ENCODE measurements at regions not wholly inside any gene's neighbourhood (a gene's known extent, or its start where the extent isn't known, plus 50 kb on each side); places are given as distances from the start of the nearest gene placed in this dataset.

DNA sequence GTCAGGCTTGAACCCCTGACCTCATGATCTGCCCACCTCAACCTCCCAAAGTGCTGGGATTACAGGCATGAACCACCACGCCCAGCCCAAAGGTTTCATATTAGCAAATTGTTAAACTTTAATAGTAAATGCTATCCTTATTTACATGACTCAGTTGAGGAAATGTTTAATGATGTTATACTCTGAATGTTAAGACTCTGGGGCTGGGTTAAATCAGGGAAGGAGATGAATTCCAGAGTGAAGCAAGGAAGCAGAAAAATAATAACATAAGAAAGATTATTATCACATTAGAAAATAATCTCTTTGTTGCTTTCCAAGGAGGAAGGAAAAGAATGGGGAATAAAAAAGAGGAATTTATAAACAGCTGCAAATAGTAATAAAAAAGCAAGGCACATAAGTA, 105.3 kb downstream of the PTGS2 start:
- Histone ChIP-seq H3K79me2 (ENCODE audit: insufficient read depth, low read length) (no peaks in the 10 kb centered on the region), H3K9ac (ENCODE audit: low read length) (no peak overlapping the region), H3K36me3 (ENCODE audit: control insufficient read depth in 1 of 2, insufficient read depth in 2 of 2, low read length in 2 of 2) (no peaks in the 10 kb centered on the region), H3K9me3 (ENCODE audit: control insufficient read depth in 1 of 2, insufficient read depth in 1 of 2, low read depth in 1 of 2, low read length in 2 of 2) (no peaks in the 10 kb centered on the region), H3K4me1 (ENCODE audit: control insufficient read depth in 1 of 2, insufficient read depth in 2 of 2, low read length in 2 of 2) (no peaks in the 10 kb centered on the region), H4K20me1 (ENCODE audit: insufficient read depth) (no peaks in the 10 kb centered on the region), H2AFZ (ENCODE audit: low read depth, low read length, poor library complexity, severe bottlenecking) (no peak overlapping the region), H3K4me3 (replicated peaks in 1 of 2; ENCODE audit: low read depth in 1 of 2, low read length in 2 of 2) (no peak overlapping the region), H3K27ac (ENCODE audit: low read depth, low read length) (no peak overlapping the region), H3K4me2 (ENCODE audit: low read length) (no peak overlapping the region), H3K27me3 (ENCODE audit: insufficient read depth, low read length) (no peaks in the 10 kb centered on the region), H3K9me2 (ENCODE audit: insufficient read depth) (no peaks in the 10 kb centered on the region)
- TF ChIP-seq ELF1 (IDR thresholded peaks at IDR 0.05; ENCODE audit: borderline replicate concordance, low read depth) (no peak), SRF (IDR thresholded peaks at IDR 0.05; ENCODE audit: low read depth) (no peak), CBX3 (IDR thresholded peaks at IDR 0.05; ENCODE audit: low read depth) (no peak), JUND (IDR thresholded peaks at IDR 0.05) (no peak), FOSL1 (IDR thresholded peaks at IDR 0.05; ENCODE audit: low read depth) (no peak)
- ChIA-PET POLR2A (no interaction called here), RAD21 (ENCODE audit: low non-redundant PET in 1 of 2, low total read pairs in 2 of 2, uncharacterized antibody in 2 of 2, unreplicated experiment in 2 of 2) (no interaction called here), CTCF (no interaction called here)
- DNase-seq (ENCODE audit: low read depth, low spot score) = no peak
- intact Hi-C loops (cut with micrococcal nuclease) = no loop called here
- BruUV-seq (replicated peaks) = no TSS peak
- no peak for ATAC-seq

DNA sequence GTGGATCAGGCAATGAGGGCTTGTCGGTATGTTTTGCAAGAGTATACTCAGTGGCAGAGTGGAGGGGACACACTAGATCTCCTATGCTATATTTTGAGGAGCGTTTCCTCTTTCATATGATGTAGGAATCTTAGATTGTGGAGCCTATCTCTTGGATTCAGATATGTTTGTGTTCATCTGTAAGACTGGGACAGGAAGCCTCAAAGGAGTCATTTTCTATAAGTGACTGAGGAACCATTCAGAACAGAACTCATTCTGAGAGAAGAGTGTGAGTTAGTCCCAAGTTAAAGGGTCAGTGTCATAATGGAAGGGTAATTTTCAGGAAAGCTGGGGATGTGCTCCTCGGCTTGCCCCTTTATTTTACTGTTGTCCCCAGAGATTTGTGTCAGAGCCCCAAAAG, 107.7 kb downstream of the PTGS2 start:
- POLR2A ChIA-PET = no interaction called here
- ATAC-seq = no peak
- H3K9me3 ChIP-seq (ENCODE audit: control insufficient read depth in 1 of 2, insufficient read depth in 1 of 2, low read depth in 1 of 2, low read length in 2 of 2) = no peaks in the 10 kb centered on the region
- intact Hi-C loops (cut with micrococcal nuclease) = no loop called here
- CTCF ChIA-PET = no interaction called here
- H3K79me2 ChIP-seq (ENCODE audit: insufficient read depth, low read length) = no peaks in the 10 kb centered on the region
- H3K27me3 ChIP-seq (ENCODE audit: insufficient read depth, low read length) = no peaks in the 10 kb centered on the region
- no peaks in the 10 kb centered on the region for H3K9me2 ChIP-seq (ENCODE audit: insufficient read depth)
- no peak overlapping the region for H2AFZ ChIP-seq (ENCODE audit: low read depth, low read length, poor library complexity, severe bottlenecking)
- no peak for TF ChIP-seq CEBPB (IDR thresholded peaks at IDR 0.05; ENCODE audit: low read depth)
- no peak overlapping the region for H3K4me2 ChIP-seq (ENCODE audit: low read length)
- no peak overlapping the region for H3K9ac ChIP-seq (ENCODE audit: low read length)
- no peaks in the 10 kb centered on the region for H3K4me1 ChIP-seq (ENCODE audit: control insufficient read depth in 1 of 2, insufficient read depth in 2 of 2, low read length in 2 of 2)
- no TSS peak for BruUV-seq (replicated peaks)
- H3K4me3 ChIP-seq (replicated peaks in 1 of 2; ENCODE audit: low read depth in 1 of 2, low read length in 2 of 2) = no peak overlapping the region
- RAD21 ChIA-PET (ENCODE audit: low non-redundant PET in 1 of 2, low total read pairs in 2 of 2, uncharacterized antibody in 2 of 2, unreplicated experiment in 2 of 2) = no interaction called here
- DNase-seq (ENCODE audit: low read depth, low spot score) = no peak
- no peak overlapping the region for H3K27ac ChIP-seq (ENCODE audit: low read depth, low read length)
- no peaks in the 10 kb centered on the region for H4K20me1 ChIP-seq (ENCODE audit: insufficient read depth)
- H3K36me3 ChIP-seq (ENCODE audit: control insufficient read depth in 1 of 2, insufficient read depth in 2 of 2, low read length in 2 of 2) = no peaks in the 10 kb centered on the region

DNA sequence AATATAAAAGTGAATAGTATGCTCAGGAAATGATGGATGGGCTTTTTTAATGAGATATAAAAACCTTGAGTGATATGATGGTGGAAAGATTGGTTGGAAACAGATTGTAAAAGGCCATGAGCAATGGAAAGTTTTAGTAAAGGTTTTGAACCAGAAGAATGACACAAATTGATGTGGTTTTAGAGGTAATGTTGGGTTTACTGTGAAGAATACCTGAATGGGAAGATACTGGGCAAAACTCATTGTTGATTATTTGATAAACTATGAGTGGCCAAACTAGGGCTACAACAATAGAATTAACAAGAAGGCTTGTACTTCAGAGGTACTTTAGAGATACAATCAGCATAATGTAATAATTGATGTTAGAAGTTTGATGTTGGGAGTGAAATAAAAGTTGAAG, 108.5 kb downstream of the PTGS2 start:
- H4K20me1 ChIP-seq (ENCODE audit: insufficient read depth) = no peaks in the 10 kb centered on the region
- no peak overlapping the region for H3K4me2 ChIP-seq (ENCODE audit: low read length)
- ATAC-seq (no peak), DNase-seq (ENCODE audit: low read depth, low spot score) (no peak)
- no peak overlapping the region for H2AFZ ChIP-seq (ENCODE audit: low read depth, low read length, poor library complexity, severe bottlenecking)
- no peak overlapping the region for H3K9ac ChIP-seq (ENCODE audit: low read length)
- CTCF ChIA-PET = no interaction called here
- no peaks in the 10 kb centered on the region for H3K36me3 ChIP-seq (ENCODE audit: control insufficient read depth in 1 of 2, insufficient read depth in 2 of 2, low read length in 2 of 2)
- RAD21 ChIA-PET (ENCODE audit: low non-redundant PET in 1 of 2, low total read pairs in 2 of 2, uncharacterized antibody in 2 of 2, unreplicated experiment in 2 of 2) = no interaction called here
- no peak overlapping the region for H3K27ac ChIP-seq (ENCODE audit: low read depth, low read length)
- H3K27me3 ChIP-seq (ENCODE audit: insufficient read depth, low read length) = no peaks in the 10 kb centered on the region
- no TSS peak for BruUV-seq (replicated peaks)
- POLR2A ChIA-PET = no interaction called here
- H3K9me3 ChIP-seq (ENCODE audit: control insufficient read depth in 1 of 2, insufficient read depth in 1 of 2, low read depth in 1 of 2, low read length in 2 of 2) = no peaks in the 10 kb centered on the region
- intact Hi-C loops (cut with micrococcal nuclease) = no loop called here
- no peaks in the 10 kb centered on the region for H3K4me1 ChIP-seq (ENCODE audit: control insufficient read depth in 1 of 2, insufficient read depth in 2 of 2, low read length in 2 of 2)
- no peaks in the 10 kb centered on the region for H3K79me2 ChIP-seq (ENCODE audit: insufficient read depth, low read length)
- H3K9me2 ChIP-seq (ENCODE audit: insufficient read depth) = no peaks in the 10 kb centered on the region
- H3K4me3 ChIP-seq (replicated peaks in 1 of 2; ENCODE audit: low read depth in 1 of 2, low read length in 2 of 2) = no peak overlapping the region
- no peak for TF ChIP-seq SRF (IDR thresholded peaks at IDR 0.05; ENCODE audit: low read depth)
- TF ChIP-seq, protein P1, sequence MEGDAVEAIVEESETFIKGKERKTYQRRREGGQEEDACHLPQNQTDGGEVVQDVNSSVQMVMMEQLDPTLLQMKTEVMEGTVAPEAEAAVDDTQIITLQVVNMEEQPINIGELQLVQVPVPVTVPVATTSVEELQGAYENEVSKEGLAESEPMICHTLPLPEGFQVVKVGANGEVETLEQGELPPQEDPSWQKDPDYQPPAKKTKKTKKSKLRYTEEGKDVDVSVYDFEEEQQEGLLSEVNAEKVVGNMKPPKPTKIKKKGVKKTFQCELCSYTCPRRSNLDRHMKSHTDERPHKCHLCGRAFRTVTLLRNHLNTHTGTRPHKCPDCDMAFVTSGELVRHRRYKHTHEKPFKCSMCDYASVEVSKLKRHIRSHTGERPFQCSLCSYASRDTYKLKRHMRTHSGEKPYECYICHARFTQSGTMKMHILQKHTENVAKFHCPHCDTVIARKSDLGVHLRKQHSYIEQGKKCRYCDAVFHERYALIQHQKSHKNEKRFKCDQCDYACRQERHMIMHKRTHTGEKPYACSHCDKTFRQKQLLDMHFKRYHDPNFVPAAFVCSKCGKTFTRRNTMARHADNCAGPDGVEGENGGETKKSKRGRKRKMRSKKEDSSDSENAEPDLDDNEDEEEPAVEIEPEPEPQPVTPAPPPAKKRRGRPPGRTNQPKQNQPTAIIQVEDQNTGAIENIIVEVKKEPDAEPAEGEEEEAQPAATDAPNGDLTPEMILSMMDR (IDR thresholded peaks at IDR 0.05 in 2 of 3, conservative IDR thresholded peaks at IDR 0.05 in 1 of 3; ENCODE audit: borderline replicate concordance in 1 of 3, insufficient read depth in 1 of 3, low read depth in 2 of 3, low read length in 2 of 3) = no peak
- TF ChIP-seq RAD21 (IDR thresholded peaks at IDR 0.05; ENCODE audit: low read depth) = no peak
- TF ChIP-seq CEBPB (IDR thresholded peaks at IDR 0.05; ENCODE audit: low read depth) = no peak
- TF ChIP-seq SIN3A (IDR thresholded peaks at IDR 0.05; ENCODE audit: low read depth) = no peak
- no peak for TF ChIP-seq ZFX (IDR thresholded peaks at IDR 0.05)
- TF ChIP-seq JUND (IDR thresholded peaks at IDR 0.05) = no peak
- TF ChIP-seq EZH2 (IDR thresholded peaks at IDR 0.05) = no peak
- no peak for TF ChIP-seq POLR2A (IDR thresholded peaks at IDR 0.05; ENCODE audit: borderline replicate concordance, extremely low read depth, insufficient read depth, insufficient read length)
- TF ChIP-seq ELF1 (IDR thresholded peaks at IDR 0.05; ENCODE audit: borderline replicate concordance, low read depth) = no peak
- TF ChIP-seq YY1 (IDR thresholded peaks at IDR 0.05; ENCODE audit: extremely low read depth, insufficient replicate concordance, low read depth, low read length) = no peak
- no peak for TF ChIP-seq EGR1 (IDR thresholded peaks at IDR 0.05; ENCODE audit: low read depth)
- TF ChIP-seq SP1 (IDR thresholded peaks at IDR 0.05; ENCODE audit: low read depth) = no peak

Data from HCT116 (cell line).